Activated T-cell treated with anti-CD3 and anti-CD28 coated beads, Interleukin-2, amount 50 U/mL, for 4 hours (primary cell): ENCODE measurements at regions not wholly inside any gene's neighbourhood (a gene's known extent, or its start where the extent isn't known, plus 50 kb on each side); places are given as distances from the start of the nearest gene placed in this dataset.

Experiments
- ATAC-seq, 2 donors: fragments of 200-7000 bp; cut with Tn5 transposase; one replicate each; pipeline ENCODE4 v1.10.0; 2021
- DNase-seq: peaks from one replicate; pipeline ENCODE4 v3.0.0-alpha.2; 2020
- H3K27me3 Mint-ChIP-seq: one replicate; pipeline ENCODE4 v1.8.0; 2021; ENCODE audit warnings: low read depth, mixed read lengths
- H3K36me3 Mint-ChIP-seq: one replicate; pipeline ENCODE4 v1.8.0; 2022; ENCODE audit warnings: mixed read lengths; ENCODE audit not compliant: insufficient read depth
- H3K4me1 Mint-ChIP-seq: one replicate; pipeline ENCODE4 v1.8.0; 2021; ENCODE audit warnings: low read depth, mixed read lengths
- H3K4me3 Mint-ChIP-seq: one replicate; pipeline ENCODE4 v1.8.0; 2021; ENCODE audit warnings: mild to moderate bottlenecking, moderate library complexity, mixed read lengths
- H3K9me3 Mint-ChIP-seq: one replicate; pipeline ENCODE4 v1.8.0; 2021; ENCODE audit warnings: mixed read lengths

DNA sequence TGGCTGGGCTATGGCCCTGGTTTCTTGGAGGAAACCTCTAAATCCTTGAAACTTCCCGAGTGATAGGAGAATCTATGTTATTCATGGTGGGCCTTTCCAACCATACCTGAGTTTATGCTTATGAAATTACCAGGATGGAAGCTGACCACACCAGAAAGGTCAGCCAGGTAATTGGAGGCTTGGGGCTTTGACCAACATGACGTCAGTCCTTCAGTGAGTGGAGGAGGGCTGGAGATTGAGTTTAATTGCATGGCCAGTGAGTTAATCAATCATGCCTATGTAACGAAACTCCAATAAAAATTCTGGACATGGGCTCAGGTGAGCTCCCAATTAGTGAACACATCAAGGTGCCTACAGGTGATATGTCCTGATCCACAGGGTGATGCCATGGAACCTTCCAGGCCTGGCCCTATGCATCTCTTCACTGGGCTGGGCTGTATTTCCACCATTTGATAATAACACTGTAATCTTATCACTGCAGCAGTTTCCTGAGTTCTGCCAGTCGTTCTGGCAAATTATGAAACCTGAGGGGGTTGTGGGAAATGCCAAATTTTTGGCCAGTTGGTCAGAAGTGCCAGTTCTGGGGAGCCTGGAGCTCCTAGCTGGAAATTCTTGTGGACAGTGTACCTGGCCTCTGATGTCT lies 106.5 kb downstream of the CDH26 start:
- H3K4me1 Mint-ChIP-seq = peaks cover 20% of the 10 kb centered on the region
- no peaks in the 10 kb centered on the region for H3K9me3 Mint-ChIP-seq
- DNase-seq (no peak), ATAC-seq (no peak)
- H3K36me3 Mint-ChIP-seq = no peaks in the 10 kb centered on the region
- no peaks in the 10 kb centered on the region for H3K27me3 Mint-ChIP-seq
- H3K4me3 Mint-ChIP-seq = no peak overlapping the region

- Mint-ChIP-seq H3K4me1 (peaks cover 20% of the 10 kb centered on the region), H3K27me3 (no peaks in the 10 kb centered on the region), H3K9me3 (no peaks in the 10 kb centered on the region), H3K36me3 (no peaks in the 10 kb centered on the region), H3K4me3 (no peak overlapping the region)
- DNase-seq (no peak), ATAC-seq (no peak)
Measured at GRCh38 chr20:60065741-60066437, 107.7 kb downstream of the CDH26 start.

DNA sequence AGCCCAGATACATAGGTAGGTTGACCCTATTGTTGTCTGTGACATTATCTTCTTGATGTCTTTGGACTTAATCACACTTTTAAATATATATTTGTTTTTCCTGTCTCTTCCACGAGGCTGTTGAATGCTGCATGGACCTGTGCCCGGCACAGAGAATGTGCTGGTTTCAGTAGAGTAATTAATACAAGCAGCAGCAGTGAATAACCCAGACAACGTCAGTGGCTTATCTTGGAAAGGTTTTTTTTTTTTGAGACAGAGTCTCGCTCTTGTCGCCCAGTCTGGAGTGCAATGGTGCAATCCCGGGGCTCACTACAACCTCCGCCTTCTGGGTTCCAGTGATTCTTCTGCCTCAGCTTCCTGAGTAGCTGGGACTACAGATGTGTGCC lies 108.2 kb downstream of the CDH26 start:
- H3K36me3 Mint-ChIP-seq = no peaks in the 10 kb centered on the region
- no peak for ATAC-seq
- H3K4me3 Mint-ChIP-seq = no peak overlapping the region
- no peaks in the 10 kb centered on the region for H3K9me3 Mint-ChIP-seq
- peaks cover 20% of the 10 kb centered on the region for H3K4me1 Mint-ChIP-seq
- H3K27me3 Mint-ChIP-seq = no peaks in the 10 kb centered on the region
- DNase-seq = no peak

- peaks cover 11% of the 10 kb centered on the region for H3K4me1 Mint-ChIP-seq
- peaks cover 4% of the 10 kb centered on the region for H3K9me3 Mint-ChIP-seq
- H3K4me3 Mint-ChIP-seq = no peak overlapping the region
- no peak for DNase-seq
- peaks cover 1% of the 10 kb centered on the region for H3K36me3 Mint-ChIP-seq
- no peaks in the 10 kb centered on the region for H3K27me3 Mint-ChIP-seq
- ATAC-seq = no peak
Measured at GRCh38 chr20:60068509-60068908, 110.3 kb downstream of the CDH26 start.

- Mint-ChIP-seq H3K4me1 (peaks cover 5% of the 10 kb centered on the region), H3K36me3 (peaks cover 1% of the 10 kb centered on the region), H3K27me3 (no peaks in the 10 kb centered on the region), H3K9me3 (peaks cover 4% of the 10 kb centered on the region), H3K4me3 (no peak overlapping the region)
- no peak for ATAC-seq
- no peak for DNase-seq
Measured at GRCh38 chr20:60069656-60070055, 111.4 kb downstream of the CDH26 start.

DNA sequence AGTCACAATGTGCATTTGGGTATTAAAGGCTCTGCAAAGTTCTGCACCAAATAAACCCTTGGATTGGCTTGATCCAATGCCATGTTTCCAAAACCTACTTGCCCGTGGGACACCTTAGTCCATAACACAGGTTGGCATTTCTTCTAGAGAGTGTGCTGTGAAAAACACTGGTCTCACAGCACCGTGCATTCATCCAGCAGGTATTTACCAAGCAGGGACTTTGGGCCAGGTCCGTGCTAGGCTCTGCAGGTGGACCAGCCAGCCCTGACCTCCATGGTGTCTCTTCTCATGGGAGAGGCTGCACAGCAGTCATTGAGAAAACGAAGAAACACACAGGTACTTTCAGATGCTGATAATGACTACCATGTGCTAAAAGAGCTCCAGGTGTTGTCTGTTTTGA lies 112.6 kb downstream of the CDH26 start:
- Mint-ChIP-seq H3K4me1 (peaks cover 5% of the 10 kb centered on the region), H3K27me3 (no peaks in the 10 kb centered on the region), H3K4me3 (no peak overlapping the region), H3K36me3 (peaks cover 1% of the 10 kb centered on the region), H3K9me3 (peaks cover 4% of the 10 kb centered on the region)
- DNase-seq (no peak), ATAC-seq (no peak)

- ATAC-seq = no peak
- no peaks in the 10 kb centered on the region for H3K27me3 Mint-ChIP-seq
- H3K9me3 Mint-ChIP-seq = peaks cover 4% of the 10 kb centered on the region
- peaks cover 5% of the 10 kb centered on the region for H3K4me1 Mint-ChIP-seq
- H3K4me3 Mint-ChIP-seq = no peak overlapping the region
- H3K36me3 Mint-ChIP-seq = peaks cover 1% of the 10 kb centered on the region
- DNase-seq = no peak
Measured at GRCh38 chr20:60071965-60072364, 113.7 kb downstream of the CDH26 start.

DNA sequence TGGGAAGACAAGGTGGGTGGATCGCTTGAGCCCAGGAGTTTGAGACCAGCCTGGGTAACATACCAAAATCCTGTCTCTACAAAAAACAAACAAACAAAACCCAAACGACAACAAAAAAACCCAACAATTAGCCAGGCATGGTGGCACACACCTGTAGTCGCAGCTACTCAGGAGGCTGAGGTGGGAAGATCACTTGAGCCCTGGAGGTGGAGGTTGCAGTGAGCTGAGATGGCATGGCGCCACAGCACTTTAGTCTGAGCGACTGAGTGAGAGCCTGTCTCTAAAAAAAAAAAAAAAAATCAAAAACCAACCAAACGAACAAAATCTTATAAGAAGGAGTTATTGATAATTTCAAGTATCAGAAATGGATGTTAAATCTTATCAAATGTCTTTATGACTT lies 114.9 kb downstream of the CDH26 start:
- no peak overlapping the region for H3K4me3 Mint-ChIP-seq
- peaks cover 4% of the 10 kb centered on the region for H3K9me3 Mint-ChIP-seq
- H3K27me3 Mint-ChIP-seq = no peaks in the 10 kb centered on the region
- DNase-seq (no peak), ATAC-seq (no peak)
- H3K36me3 Mint-ChIP-seq = peaks cover 1% of the 10 kb centered on the region
- H3K4me1 Mint-ChIP-seq = peaks cover 5% of the 10 kb centered on the region

- H3K36me3 Mint-ChIP-seq = peaks cover 1% of the 10 kb centered on the region
- H3K4me1 Mint-ChIP-seq = peaks cover 5% of the 10 kb centered on the region
- no peak overlapping the region for H3K4me3 Mint-ChIP-seq
- H3K9me3 Mint-ChIP-seq = peaks cover 4% of the 10 kb centered on the region
- no peaks in the 10 kb centered on the region for H3K27me3 Mint-ChIP-seq
- DNase-seq (no peak), ATAC-seq (no peak)
Measured at GRCh38 chr20:60073504-60073903, 115.3 kb downstream of the CDH26 start.

- Mint-ChIP-seq H3K4me3 (no peak overlapping the region), H3K36me3 (peaks cover 1% of the 10 kb centered on the region), H3K27me3 (no peaks in the 10 kb centered on the region), H3K9me3 (peaks cover 4% of the 10 kb centered on the region), H3K4me1 (peaks cover 5% of the 10 kb centered on the region)
- DNase-seq (no peak), ATAC-seq (no peak)
Measured at GRCh38 chr20:60074276-60074675, 116.1 kb downstream of the CDH26 start.

DNA sequence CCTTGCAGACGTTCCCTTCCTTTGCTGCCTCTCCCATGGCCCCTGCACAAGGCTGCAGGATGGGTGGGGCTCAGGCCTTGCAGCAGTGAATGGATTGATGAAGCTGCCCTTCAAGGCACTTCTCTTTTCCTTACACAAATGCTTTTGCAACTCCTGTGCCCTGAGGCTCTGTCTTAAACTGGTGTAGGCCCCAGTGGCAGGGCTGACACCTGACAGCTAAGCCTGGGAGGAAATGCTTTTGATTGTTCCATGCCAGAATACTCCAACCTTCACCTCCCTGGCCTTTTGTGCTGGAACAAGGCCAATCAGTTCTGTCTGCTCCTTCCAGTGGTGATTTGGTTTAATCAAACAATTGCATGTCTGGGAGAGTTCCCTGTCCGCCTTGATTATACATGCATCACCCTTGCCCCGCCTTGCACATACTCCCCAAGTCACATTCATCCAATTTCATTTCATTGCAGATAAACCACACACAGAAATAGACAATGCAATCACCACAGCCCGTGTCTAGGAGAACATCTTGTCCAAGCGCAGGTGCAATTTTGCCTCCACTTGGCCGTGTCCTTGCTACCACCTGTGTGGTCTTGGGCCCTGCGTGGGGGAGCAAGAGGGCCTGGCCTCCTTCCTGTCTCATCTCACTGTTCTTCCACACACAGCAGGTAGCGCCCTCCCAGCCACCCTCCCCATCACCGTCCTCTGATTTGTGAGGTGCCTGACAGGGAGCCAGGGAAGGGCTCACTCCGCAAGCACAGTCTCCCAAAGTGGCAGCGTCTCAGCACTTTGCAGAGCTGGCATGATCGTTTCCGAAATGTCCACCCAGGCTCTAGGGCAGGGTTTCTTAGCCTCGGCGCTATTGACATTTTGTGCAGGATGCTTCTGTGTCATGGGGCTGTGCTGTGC lies 120.4 kb downstream of the CDH26 start:
- ATAC-seq = no peak
- H3K27me3 Mint-ChIP-seq = no peaks in the 10 kb centered on the region
- H3K4me1 Mint-ChIP-seq = peaks cover 5% of the 10 kb centered on the region
- no peaks in the 10 kb centered on the region for H3K9me3 Mint-ChIP-seq
- H3K4me3 Mint-ChIP-seq = no peak overlapping the region
- H3K36me3 Mint-ChIP-seq = no peaks in the 10 kb centered on the region
- DNase-seq = no peak

GRCh38 chr20:60080401-60080800 lies 122.2 kb downstream of the CDH26 start:
- DNase-seq (no peak), ATAC-seq (no peak)
- Mint-ChIP-seq H3K9me3 (no peaks in the 10 kb centered on the region), H3K27me3 (no peaks in the 10 kb centered on the region), H3K36me3 (no peaks in the 10 kb centered on the region), H3K4me1 (no peaks in the 10 kb centered on the region), H3K4me3 (no peak overlapping the region)

GRCh38 chr20:60085551-60086132 lies 127.4 kb downstream of the CDH26 start:
- Mint-ChIP-seq H3K36me3 (no peaks in the 10 kb centered on the region), H3K4me1 (no peaks in the 10 kb centered on the region), H3K27me3 (peaks cover 5% of the 10 kb centered on the region), H3K4me3 (no peak overlapping the region), H3K9me3 (no peaks in the 10 kb centered on the region)
- DNase-seq (no peak), ATAC-seq (no peak)

- H3K4me1 Mint-ChIP-seq = no peaks in the 10 kb centered on the region
- H3K4me3 Mint-ChIP-seq = no peak overlapping the region
- H3K27me3 Mint-ChIP-seq = peaks cover 5% of the 10 kb centered on the region
- DNase-seq = no peak
- H3K9me3 Mint-ChIP-seq = no peaks in the 10 kb centered on the region
- no peak for ATAC-seq
- H3K36me3 Mint-ChIP-seq = no peaks in the 10 kb centered on the region
Measured at GRCh38 chr20:60086821-60087562, 128.8 kb downstream of the CDH26 start.
